GM23338 (cell line): ENCODE measurements at regions not wholly inside any gene's neighbourhood (a gene's known extent, or its start where the extent isn't known, plus 50 kb on each side); places are given as distances from the start of the nearest gene placed in this dataset.

ENCODE experiments used
- ATAC-seq: fragments of 200-7000 bp; cut with Tn5 transposase; 3 replicates; pipeline ENCODE4 v1.9.1; 2020
- DNase-seq: peaks from one replicate; pipeline ENCODE4 v3.0.0-alpha.2; 2015; ENCODE audit warnings: low spot score
- H2AFZ ChIP-seq: fragments of 200-600 bp; sonication (generic); 2 replicates; pipeline ENCODE4 v1.8.0; 2016; ENCODE audit warnings: antibody characterized with exemption, mild to moderate bottlenecking, moderate library complexity
- H3F3A ChIP-seq: fragments of 200-600 bp; sonication (generic); replicated peaks from 2 replicates; pipeline ENCODE4 v1.8.0; 2017; ENCODE audit warnings: antibody characterized with exemption, mixed run types, low read depth
- H3K27ac ChIP-seq: fragments of 200-600 bp; sonication (generic); 2 replicates; pipeline ENCODE4 v1.6.1; 2016; ENCODE audit warnings: low read depth
- H3K27me3 ChIP-seq: fragments of 200-600 bp; sonication (generic); 2 replicates; pipeline ENCODE4 v1.8.0; 2016; ENCODE audit warnings: mild to moderate bottlenecking, mixed run types, moderate library complexity; ENCODE audit not compliant: insufficient read depth
- H3K36me3 ChIP-seq: fragments of 200-600 bp; sonication (generic); 2 replicates; pipeline ENCODE4 v1.8.0; 2016; ENCODE audit warnings: mild to moderate bottlenecking; ENCODE audit not compliant: insufficient read depth
- H3K4me1 ChIP-seq: fragments of 200-600 bp; sonication (generic); 2 replicates; pipeline ENCODE4 v1.8.0; 2016; ENCODE audit warnings: mild to moderate bottlenecking, moderate library complexity; ENCODE audit not compliant: insufficient read depth
- H3K4me2 ChIP-seq: fragments of 200-600 bp; sonication (generic); 2 replicates; pipeline ENCODE4 v1.7.1; 2017; ENCODE audit warnings: mixed run types
- H3K4me3 ChIP-seq: fragments of 200-600 bp; sonication (generic); 2 replicates; pipeline ENCODE4 v1.6.1; 2016; ENCODE audit warnings: mixed run types
- H3K79me2 ChIP-seq: fragments of 200-600 bp; sonication (generic); replicated peaks from 2 replicates; pipeline ENCODE4 v1.8.0; 2017; ENCODE audit warnings: mild to moderate bottlenecking; ENCODE audit not compliant: insufficient read depth
- H3K9me2 ChIP-seq: fragments of 200-600 bp; sonication (generic); 2 replicates; pipeline ENCODE4 v1.8.0; 2017; ENCODE audit not compliant: insufficient read depth
- H4K20me1 ChIP-seq: fragments of 200-600 bp; sonication (generic); replicated peaks from 2 replicates; pipeline ENCODE4 v1.8.0; 2017; ENCODE audit warnings: mild to moderate bottlenecking; ENCODE audit not compliant: insufficient read depth
- H3K27ac Mint-ChIP-seq: 2 replicates; pipeline ENCODE4 v1.8.0; 2020; ENCODE audit warnings: inconsistent platforms, mild to moderate bottlenecking, moderate library complexity, mixed read lengths
- H3K27me3 Mint-ChIP-seq: 3 replicates; pipeline ENCODE4 v1.8.0; 2022; ENCODE audit warnings: low read depth, mild to moderate bottlenecking, moderate library complexity, mixed read lengths, inconsistent platforms; ENCODE audit not compliant: insufficient read depth, poor library complexity
- H3K36me3 Mint-ChIP-seq: 3 replicates; pipeline ENCODE4 v1.8.0; 2021; ENCODE audit warnings: low read depth, mild to moderate bottlenecking, inconsistent platforms, moderate library complexity, mixed read lengths
- H3K4me1 Mint-ChIP-seq: 3 replicates; pipeline ENCODE4 v1.8.0; 2020; ENCODE audit warnings: mild to moderate bottlenecking, inconsistent platforms, mixed read lengths
- H3K4me3 Mint-ChIP-seq: 3 replicates; pipeline ENCODE4 v1.8.0; 2021; ENCODE audit warnings: moderate library complexity, mild to moderate bottlenecking, inconsistent platforms, mixed read lengths
- H3K9me3 Mint-ChIP-seq: 3 replicates; pipeline ENCODE4 v1.8.0; 2020; ENCODE audit warnings: moderate library complexity, mild to moderate bottlenecking, inconsistent platforms, mixed read lengths
- CTCF ChIP-seq, 2 experiments: fragments of 200-600 bp in 1 of 2; sonication (generic) in 1 of 2; conservative IDR thresholded peaks; 2 replicates each; pipeline versions ENCODE4 v1.5.1 to v1.6.1; 2016 to 2017; ENCODE audit warnings: antibody characterized with exemption in 2 of 2, low read depth in 2 of 2, mild to moderate bottlenecking in 2 of 2, moderate library complexity in 1 of 2
- ETS1 ChIP-seq: IDR thresholded peaks from 2 replicates; pipeline ENCODE4 v1.6.1; 2016; ENCODE audit warnings: antibody characterized with exemption
- EZH2 ChIP-seq: fragments of 200-600 bp; sonication (generic); IDR thresholded peaks from one replicate; pipeline ENCODE4 v1.8.0; 2017; ENCODE audit warnings: antibody characterized with exemption, mild to moderate bottlenecking, low read depth; ENCODE audit not compliant: unreplicated experiment
- EZH2phosphoT487 ChIP-seq: fragments of 200-600 bp; sonication (generic); IDR thresholded peaks from one replicate; pipeline ENCODE4 v1.8.1; 2018; ENCODE audit warnings: antibody characterized with exemption; ENCODE audit not compliant: unreplicated experiment
- JUNB ChIP-seq: IDR thresholded peaks from one replicate; pipeline ENCODE4 v1.6.1; 2016; ENCODE audit warnings: antibody characterized with exemption; ENCODE audit not compliant: unreplicated experiment
- REST ChIP-seq: IDR thresholded peaks from one replicate; pipeline ENCODE4 v1.6.1; 2018; ENCODE audit warnings: antibody characterized with exemption; ENCODE audit not compliant: unreplicated experiment
- STAT1 ChIP-seq: IDR thresholded peaks from one replicate; pipeline ENCODE4 v1.6.1; 2016; ENCODE audit warnings: antibody characterized with exemption; ENCODE audit not compliant: unreplicated experiment
- ZNF114 ChIP-seq: fragments of 250-450 bp; sonication (Bioruptor Pico); IDR thresholded peaks from 2 replicates; pipeline ENCODE4 v1.5.0; 2020; ENCODE audit warnings: mild to moderate bottlenecking, moderate library complexity
- ZNF331 ChIP-seq: fragments of 250-450 bp; sonication (Bioruptor Pico); IDR thresholded peaks from 2 replicates; pipeline ENCODE4 v1.5.0; 2020; ENCODE audit warnings: low read depth, mild to moderate bottlenecking, moderate library complexity
- ZNF462 ChIP-seq: fragments of 250-450 bp; sonication (Bioruptor Pico); IDR thresholded peaks from 2 replicates; pipeline ENCODE4 v1.5.0; 2020; ENCODE audit warnings: mild to moderate bottlenecking, moderate library complexity

- TF ChIP-seq REST = no peak
- TF ChIP-seq CTCF (conservative IDR thresholded peaks at IDR 0.05; ENCODE audit: low read depth in 2 of 2) = no peak
- no peak for TF ChIP-seq EZH2
- TF ChIP-seq ZNF462 (CRISPR knock-in tag) = no peak
- no peak for TF ChIP-seq JUNB
- TF ChIP-seq ZNF331 (CRISPR knock-in tag) = no peak
- TF ChIP-seq ZNF114 (CRISPR knock-in tag) = no peak
- TF ChIP-seq ETS1 = no peak
- no peak for TF ChIP-seq STAT1
- TF ChIP-seq EZH2phosphoT487 = no peak
- Histone ChIP-seq H3K4me3 (no peak overlapping the region), H3K4me2 (no peak overlapping the region), H3F3A (no peaks in the 10 kb centered on the region), H3K4me1 (no peaks in the 10 kb centered on the region), H3K36me3 (no peaks in the 10 kb centered on the region), H4K20me1 (no peaks in the 10 kb centered on the region), H2AFZ (no peak overlapping the region), H3K27ac (no peak overlapping the region), H3K9me2 (peaks cover 18% of the 10 kb centered on the region; the same call in 1 of the 2 replicates), H3K79me2 (no peaks in the 10 kb centered on the region), H3K27me3 (no peaks in the 10 kb centered on the region)
- Mint-ChIP-seq H3K27ac (no peak overlapping the region), H3K36me3 (no peaks in the 10 kb centered on the region), H3K4me1 (0 out of 3 replicates have a peak, but pooled peaks cover 1% of the 10 kb centered on the region), H3K4me3 (no peak overlapping the region), H3K9me3 (no peaks in the 10 kb centered on the region; the same call in 2 of the 3 replicates), H3K27me3 (peaks cover under 1% of the 10 kb centered on the region)
- DNase-seq = no peak
- ATAC-seq = no peak
Measured at GRCh38 chr2:215751200-215751910, 262.0 kb downstream of the MREG start.
